ENCODE measurements at regions not wholly inside any gene's neighbourhood (a gene's known extent, or its start where the extent isn't known, plus 50 kb on each side); places are given as distances from the start of the nearest gene placed in this dataset.

- Histone ChIP-seq H3F3A (ENCODE audit: insufficient read depth, low read depth) (no peaks in the 10 kb centered on the region), H3K79me2 (ENCODE audit: low read depth) (no peaks in the 10 kb centered on the region), H3K4me2 (no peak overlapping the region), H3K4me3 (no peak overlapping the region), H3K36me3 (ENCODE audit: low read depth) (no peaks in the 10 kb centered on the region), H4K20me1 (ENCODE audit: insufficient read depth) (no peaks in the 10 kb centered on the region), H3K27ac (no peak overlapping the region), H3K27me3 (ENCODE audit: insufficient read depth, low read depth) (no peaks in the 10 kb centered on the region), H3K9me2 (ENCODE audit: insufficient read depth) (no peaks in the 10 kb centered on the region), H3K4me1 (replicated peaks; ENCODE audit: insufficient read depth) (no peaks in the 10 kb centered on the region), H3K9me3 (ENCODE audit: insufficient read depth, low read depth) (no peaks in the 10 kb centered on the region), H2AFZ (no peak overlapping the region)
- BruUV-seq (replicated peaks), result no TSS peak
- intact Hi-C loops (cut with micrococcal nuclease; ENCODE audit: unreplicated experiment), result no loop called here
- CTCF ChIA-PET, result no interaction called here
- no peak for TF ChIP-seq EZH2 (IDR thresholded peaks at IDR 0.05; ENCODE audit: low read depth)
- TF ChIP-seq, protein P1, sequence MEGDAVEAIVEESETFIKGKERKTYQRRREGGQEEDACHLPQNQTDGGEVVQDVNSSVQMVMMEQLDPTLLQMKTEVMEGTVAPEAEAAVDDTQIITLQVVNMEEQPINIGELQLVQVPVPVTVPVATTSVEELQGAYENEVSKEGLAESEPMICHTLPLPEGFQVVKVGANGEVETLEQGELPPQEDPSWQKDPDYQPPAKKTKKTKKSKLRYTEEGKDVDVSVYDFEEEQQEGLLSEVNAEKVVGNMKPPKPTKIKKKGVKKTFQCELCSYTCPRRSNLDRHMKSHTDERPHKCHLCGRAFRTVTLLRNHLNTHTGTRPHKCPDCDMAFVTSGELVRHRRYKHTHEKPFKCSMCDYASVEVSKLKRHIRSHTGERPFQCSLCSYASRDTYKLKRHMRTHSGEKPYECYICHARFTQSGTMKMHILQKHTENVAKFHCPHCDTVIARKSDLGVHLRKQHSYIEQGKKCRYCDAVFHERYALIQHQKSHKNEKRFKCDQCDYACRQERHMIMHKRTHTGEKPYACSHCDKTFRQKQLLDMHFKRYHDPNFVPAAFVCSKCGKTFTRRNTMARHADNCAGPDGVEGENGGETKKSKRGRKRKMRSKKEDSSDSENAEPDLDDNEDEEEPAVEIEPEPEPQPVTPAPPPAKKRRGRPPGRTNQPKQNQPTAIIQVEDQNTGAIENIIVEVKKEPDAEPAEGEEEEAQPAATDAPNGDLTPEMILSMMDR (conservative IDR thresholded peaks at IDR 0.05), result no peak
- DNase-seq, result no peak
- POLR2A ChIA-PET (ENCODE audit: unreplicated experiment), result no interaction called here
Observed at GRCh38 chr4:112848911-112849310, 200.5 kb upstream of the ANK2 start.

GRCh38 chr4:112852601-112853000 is 196.9 kb upstream of the ANK2 start:
- H2AFZ ChIP-seq, result no peak overlapping the region
- no peak overlapping the region for H3K4me3 ChIP-seq
- H3K27me3 ChIP-seq (ENCODE audit: insufficient read depth, low read depth), result no peaks in the 10 kb centered on the region
- no TSS peak for BruUV-seq (replicated peaks)
- H3K9me2 ChIP-seq (ENCODE audit: insufficient read depth), result no peaks in the 10 kb centered on the region
- no peak overlapping the region for H3K27ac ChIP-seq
- DNase-seq, result no peak
- CTCF ChIA-PET, result interaction anchor here (1.2 kb wide), 1 partner anchor 99 kb away, joined by 4 read pairs; no protein-coding TSS in a partner anchor
- no peaks in the 10 kb centered on the region for H3K4me1 ChIP-seq (replicated peaks; ENCODE audit: insufficient read depth)
- TF ChIP-seq EZH2 (IDR thresholded peaks at IDR 0.05; ENCODE audit: low read depth), result no peak
- TF ChIP-seq, protein P1 (conservative IDR thresholded peaks at IDR 0.05), result no peak
- H3K4me2 ChIP-seq, result no peak overlapping the region
- H3F3A ChIP-seq (ENCODE audit: insufficient read depth, low read depth), result no peaks in the 10 kb centered on the region
- POLR2A ChIA-PET (ENCODE audit: unreplicated experiment), result no interaction called here
- no peaks in the 10 kb centered on the region for H3K9me3 ChIP-seq (ENCODE audit: insufficient read depth, low read depth)
- no peaks in the 10 kb centered on the region for H3K36me3 ChIP-seq (ENCODE audit: low read depth)
- no peaks in the 10 kb centered on the region for H4K20me1 ChIP-seq (ENCODE audit: insufficient read depth)
- H3K79me2 ChIP-seq (ENCODE audit: low read depth), result no peaks in the 10 kb centered on the region
- intact Hi-C loops (cut with micrococcal nuclease; ENCODE audit: unreplicated experiment), result no loop called here

DNA sequence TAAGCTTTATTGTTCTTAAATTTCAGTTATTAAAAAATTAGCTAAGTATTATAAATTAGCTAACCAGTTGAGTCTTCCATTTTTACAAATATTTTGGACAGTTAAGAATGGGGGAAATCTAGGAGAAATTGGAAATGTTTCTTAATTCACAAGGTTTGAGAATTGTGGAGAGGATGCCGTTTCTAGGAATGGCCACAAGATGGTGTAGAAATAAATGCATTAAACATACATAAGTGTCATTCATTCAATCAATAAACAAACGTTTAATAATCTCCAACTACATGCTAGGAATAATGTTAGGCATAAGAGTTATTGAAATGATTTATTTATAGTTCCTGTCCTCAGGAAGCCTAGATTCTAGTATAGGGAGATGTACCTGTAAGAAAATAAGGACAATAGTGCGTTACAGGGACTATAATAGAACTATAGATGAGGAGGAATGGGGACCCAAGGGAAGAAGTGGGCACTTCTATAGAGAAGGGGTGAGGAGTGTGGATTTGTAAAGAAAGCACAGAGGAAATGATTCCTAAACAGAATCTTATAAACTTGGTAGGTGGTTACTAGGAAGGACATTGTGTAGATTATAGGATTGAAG is 195.7 kb upstream of the ANK2 start:
- Histone ChIP-seq H3K4me3 (no peak overlapping the region), H3K27me3 (ENCODE audit: insufficient read depth, low read depth) (no peaks in the 10 kb centered on the region), H3K4me1 (replicated peaks; ENCODE audit: insufficient read depth) (no peaks in the 10 kb centered on the region), H2AFZ (no peak overlapping the region), H3K9me3 (ENCODE audit: insufficient read depth, low read depth) (no peaks in the 10 kb centered on the region), H3K36me3 (ENCODE audit: low read depth) (no peaks in the 10 kb centered on the region), H3K4me2 (no peak overlapping the region), H3K9me2 (ENCODE audit: insufficient read depth) (no peaks in the 10 kb centered on the region), H3F3A (ENCODE audit: insufficient read depth, low read depth) (no peaks in the 10 kb centered on the region), H3K27ac (no peak overlapping the region), H4K20me1 (ENCODE audit: insufficient read depth) (no peaks in the 10 kb centered on the region), H3K79me2 (ENCODE audit: low read depth) (no peaks in the 10 kb centered on the region)
- TF ChIP-seq, protein P1 (conservative IDR thresholded peaks at IDR 0.05), result peak; percentile 56
- no peak for TF ChIP-seq EZH2 (IDR thresholded peaks at IDR 0.05; ENCODE audit: low read depth)
- no TSS peak for BruUV-seq (replicated peaks)
- ChIA-PET CTCF (interaction anchor here (0.6 to 1.2 kb wide), 2 partner anchors 98 to 1772 kb away, joined by 3 to 4 read pairs; no protein-coding TSS in a partner anchor), POLR2A (ENCODE audit: unreplicated experiment) (no interaction called here)
- DNase-seq, result no peak
- intact Hi-C loops (cut with micrococcal nuclease; ENCODE audit: unreplicated experiment), result no loop called here
